GM23248 (cell line): ENCODE measurements at regions not wholly inside any gene's neighbourhood (a gene's known extent, or its start where the extent isn't known, plus 50 kb on each side); places are given as distances from the start of the nearest gene placed in this dataset.

Source experiments
- DNase-seq: peaks from one replicate; pipeline ENCODE4 v3.0.0-alpha.2; 2015
- H2AFZ ChIP-seq: fragments of 200-600 bp; sonication (generic); 2 replicates; pipeline ENCODE4 v1.6.1; 2016; ENCODE audit warnings: antibody characterized with exemption
- H3F3A ChIP-seq: fragments of 200-600 bp; sonication (generic); 2 replicates; pipeline ENCODE4 v1.6.1; 2016; ENCODE audit warnings: mild to moderate bottlenecking, antibody characterized with exemption, mixed run types; ENCODE audit not compliant: insufficient read depth
- H3K27ac ChIP-seq: fragments of 200-600 bp; sonication (generic); 2 replicates; pipeline ENCODE4 v1.5.1; 2016; ENCODE audit warnings: mild to moderate bottlenecking
- H3K27me3 ChIP-seq: fragments of 200-600 bp; sonication (generic); replicated peaks from 2 replicates; pipeline ENCODE4 v1.6.1; 2016; ENCODE audit warnings: mild to moderate bottlenecking; ENCODE audit not compliant: insufficient read depth
- H3K36me3 ChIP-seq: fragments of 200-600 bp; sonication (generic); 2 replicates; pipeline ENCODE4 v1.6.1; 2016; ENCODE audit warnings: low read depth, mild to moderate bottlenecking
- H3K4me1 ChIP-seq: fragments of 200-600 bp; sonication (generic); 2 replicates; pipeline ENCODE4 v1.6.1; 2016; ENCODE audit warnings: mild to moderate bottlenecking; ENCODE audit not compliant: insufficient read depth
- H3K4me2 ChIP-seq: fragments of 200-600 bp; sonication (generic); one replicate; pipeline ENCODE4 v1.6.1; 2016; ENCODE audit warnings: mild to moderate bottlenecking; ENCODE audit not compliant: unreplicated experiment
- H3K4me3 ChIP-seq: fragments of 200-600 bp; sonication (generic); 2 replicates; pipeline ENCODE4 v1.5.1; 2016; ENCODE audit warnings: mild to moderate bottlenecking
- H3K79me2 ChIP-seq: fragments of 200-600 bp; sonication (generic); 2 replicates; pipeline ENCODE4 v1.6.1; 2016; ENCODE audit warnings: mild to moderate bottlenecking; ENCODE audit not compliant: insufficient read depth
- H3K9ac ChIP-seq: fragments of 200-600 bp; sonication (generic); 2 replicates; pipeline ENCODE4 v1.6.1; 2016; ENCODE audit warnings: mild to moderate bottlenecking
- H3K9me2 ChIP-seq: fragments of 200-600 bp; sonication (generic); 2 replicates; pipeline ENCODE4 v1.6.1; 2016; ENCODE audit warnings: mixed run types, mild to moderate bottlenecking, moderate library complexity; ENCODE audit not compliant: insufficient read depth
- H3K9me3 ChIP-seq: fragments of 200-600 bp; sonication (generic); one replicate; pipeline ENCODE4 v1.6.1; 2017; ENCODE audit warnings: low read depth
- H4K20me1 ChIP-seq: fragments of 200-600 bp; sonication (generic); 2 replicates; pipeline ENCODE4 v1.6.0; 2016; ENCODE audit not compliant: insufficient read depth
- EZH2 ChIP-seq: fragments of 200-600 bp; sonication (generic); IDR thresholded peaks from 2 replicates; pipeline ENCODE4 v1.6.1; 2018; ENCODE audit warnings: antibody characterized with exemption, mild to moderate bottlenecking; ENCODE audit not compliant: insufficient read depth, poor library complexity, severe bottlenecking
- EZH2phosphoT487 ChIP-seq: fragments of 200-600 bp; sonication (generic); IDR thresholded peaks from 2 replicates; pipeline ENCODE4 v1.6.1; 2018; ENCODE audit warnings: antibody characterized with exemption, moderate library complexity, mild to moderate bottlenecking, low read depth; ENCODE audit not compliant: insufficient read depth
- WGBS, 2 experiments: methylation state at CpG; one replicate each; pipeline ENCODE4 v1.1.6; 2015 to 2017; ENCODE audit warnings: low lambda C conversion rate in 2 of 2, low coverage in 1 of 2; ENCODE audit errors: missing lambda C conversion rate in 2 of 2; 5-methylcytosine and 5-hydroxymethylcytosine counted together
- in situ Hi-C: fragments of 300-500 bp; cut with MboI; formaldehyde crosslinking; loops from 2 replicates; pipeline ENCODE4 v1.15.0; 2020

GRCh38 chr5:30759731-30760130 lies 433.8 kb upstream of the CDH6 start:
- in situ Hi-C loops, result no loop called here
- H3K9me3 ChIP-seq, result no peaks in the 10 kb centered on the region
- no peaks in the 10 kb centered on the region for H3K4me1 ChIP-seq
- H4K20me1 ChIP-seq, result no peaks in the 10 kb centered on the region
- H3K27ac ChIP-seq, result no peak overlapping the region
- no peak overlapping the region for H3K9ac ChIP-seq
- no peak for TF ChIP-seq EZH2
- no peak for TF ChIP-seq EZH2phosphoT487
- no peaks in the 10 kb centered on the region for H3K79me2 ChIP-seq
- no peaks in the 10 kb centered on the region for H3K9me2 ChIP-seq
- no peak for DNase-seq
- no peak overlapping the region for H3K4me3 ChIP-seq
- H3K4me2 ChIP-seq, result no peak overlapping the region
- 2 to 5% methylated on average over 3 of the region's 3 CpGs for WGBS, 2 experiments
- H2AFZ ChIP-seq, result no peak overlapping the region
- H3F3A ChIP-seq, result no peaks in the 10 kb centered on the region
- H3K36me3 ChIP-seq, result no peaks in the 10 kb centered on the region
- H3K27me3 ChIP-seq, result no peaks in the 10 kb centered on the region

- Histone ChIP-seq H3K4me2 (no peak overlapping the region), H3K4me1 (no peaks in the 10 kb centered on the region), H2AFZ (no peak overlapping the region), H4K20me1 (no peaks in the 10 kb centered on the region), H3K9me2 (no peaks in the 10 kb centered on the region), H3K36me3 (no peaks in the 10 kb centered on the region), H3K9me3 (no peaks in the 10 kb centered on the region), H3K27me3 (no peaks in the 10 kb centered on the region), H3K9ac (no peak overlapping the region), H3K27ac (no peak overlapping the region), H3F3A (no peaks in the 10 kb centered on the region), H3K4me3 (no peak overlapping the region), H3K79me2 (no peaks in the 10 kb centered on the region)
- WGBS, 2 experiments, result 28 to 41% methylated on average over 2 of the region's 2 CpGs
- in situ Hi-C loops, result no loop called here
- no peak for DNase-seq
- TF ChIP-seq EZH2phosphoT487 (no peak), EZH2 (no peak)
Measured at GRCh38 chr5:30752015-30752414, 441.5 kb upstream of the CDH6 start.

DNA sequence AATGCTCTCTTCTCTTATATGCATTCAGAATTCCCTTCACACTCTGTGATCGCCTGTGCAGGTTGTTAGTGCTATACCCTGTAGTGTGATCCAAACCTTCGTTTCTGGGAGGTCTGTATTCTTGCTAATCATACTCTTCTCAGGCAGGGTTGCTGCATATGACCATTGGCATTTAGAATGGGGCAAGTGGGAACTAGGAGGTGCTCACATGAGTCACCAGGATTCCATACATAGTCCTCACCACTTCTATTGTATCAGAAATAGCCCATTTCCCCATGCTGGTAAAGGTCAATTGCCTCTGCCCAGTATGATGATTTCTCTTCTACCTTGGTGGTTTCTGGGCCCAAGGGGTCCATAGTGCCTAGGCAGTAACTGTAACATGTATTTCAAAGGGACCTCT lies 443.5 kb upstream of the CDH6 start:
- Histone ChIP-seq H3K4me2 (no peak overlapping the region), H3K9ac (no peak overlapping the region), H2AFZ (no peak overlapping the region), H3F3A (no peaks in the 10 kb centered on the region), H3K4me1 (no peaks in the 10 kb centered on the region), H4K20me1 (no peaks in the 10 kb centered on the region), H3K9me2 (no peaks in the 10 kb centered on the region), H3K79me2 (no peaks in the 10 kb centered on the region), H3K36me3 (no peaks in the 10 kb centered on the region), H3K4me3 (no peak overlapping the region), H3K27ac (no peak overlapping the region), H3K9me3 (no peaks in the 10 kb centered on the region), H3K27me3 (no peaks in the 10 kb centered on the region)
- DNase-seq, result peak; percentile 23
- in situ Hi-C loops, result no loop called here
- TF ChIP-seq EZH2phosphoT487 (no peak), EZH2 (no peak)
- 17 to 28% methylated on average over 2 of the region's 2 CpGs for WGBS, 2 experiments

DNA sequence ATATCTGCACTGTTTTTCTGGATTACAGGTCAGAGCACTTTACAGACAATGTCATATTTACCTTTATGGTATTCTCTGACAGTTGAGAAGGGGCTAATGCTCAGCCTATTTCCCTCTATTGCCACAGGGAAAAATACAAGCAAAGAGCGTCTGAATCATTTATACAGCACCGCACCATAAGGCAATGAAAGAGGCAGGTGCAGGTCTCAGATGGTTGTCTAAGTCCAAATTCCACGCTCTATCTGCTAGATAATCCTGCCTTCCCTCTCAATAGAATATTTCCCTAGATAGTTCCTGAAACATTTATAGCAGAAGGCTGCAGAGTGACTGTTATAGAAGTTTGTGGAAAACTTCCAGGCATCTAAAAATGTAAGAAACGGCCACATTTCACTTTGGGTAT lies 446.1 kb upstream of the CDH6 start:
- Histone ChIP-seq H3K79me2 (no peaks in the 10 kb centered on the region), H3K27me3 (no peaks in the 10 kb centered on the region), H3K9me3 (no peaks in the 10 kb centered on the region), H3F3A (no peaks in the 10 kb centered on the region), H3K4me2 (no peak overlapping the region), H3K27ac (no peak overlapping the region), H2AFZ (no peak overlapping the region), H4K20me1 (no peaks in the 10 kb centered on the region), H3K9ac (no peak overlapping the region), H3K4me1 (no peaks in the 10 kb centered on the region), H3K4me3 (no peak overlapping the region), H3K36me3 (no peaks in the 10 kb centered on the region), H3K9me2 (no peaks in the 10 kb centered on the region)
- TF ChIP-seq EZH2phosphoT487 (no peak), EZH2 (no peak)
- in situ Hi-C loops, result no loop called here
- no peak for DNase-seq
- WGBS, 2 experiments, result 39% methylated on average over 4 of the region's 4 CpGs

GRCh38 chr5:30736669-30737068 lies 456.8 kb upstream of the CDH6 start:
- Histone ChIP-seq H3K9me2 (no peaks in the 10 kb centered on the region), H3K4me1 (no peaks in the 10 kb centered on the region), H3K27ac (no peak overlapping the region), H3K4me3 (no peak overlapping the region), H3K27me3 (no peaks in the 10 kb centered on the region), H4K20me1 (no peaks in the 10 kb centered on the region), H3K36me3 (no peaks in the 10 kb centered on the region), H3K79me2 (no peaks in the 10 kb centered on the region), H3K9me3 (no peaks in the 10 kb centered on the region), H3K4me2 (no peak overlapping the region), H3K9ac (no peak overlapping the region), H2AFZ (no peak overlapping the region), H3F3A (no peaks in the 10 kb centered on the region)
- no peak for TF ChIP-seq EZH2phosphoT487
- TF ChIP-seq EZH2, result no peak
- DNase-seq, result no peak
- in situ Hi-C loops, result no loop called here
